ENCODE measurements at regions not wholly inside any gene's neighbourhood (a gene's known extent, or its start where the extent isn't known, plus 50 kb on each side); places are given as distances from the start of the nearest gene placed in this dataset.

DNA sequence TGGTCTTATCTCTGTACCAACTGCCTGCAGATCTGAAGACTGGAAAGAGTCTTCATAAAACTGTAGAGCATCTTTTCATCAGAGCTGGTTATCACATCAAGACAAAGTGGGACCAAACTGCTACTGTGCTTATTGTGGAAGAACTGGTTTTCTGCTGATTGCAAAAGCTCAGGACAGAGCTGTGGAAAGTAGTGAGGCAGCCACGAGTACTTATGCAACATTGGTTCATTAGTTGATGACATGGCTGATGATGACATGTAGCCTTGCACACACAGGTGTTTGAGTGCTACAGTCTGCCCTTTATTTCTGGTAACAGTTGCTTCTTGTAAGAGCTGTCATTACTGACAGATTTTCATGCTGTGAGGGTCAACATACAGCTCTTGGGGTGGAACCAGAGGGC lies 185.4 kb upstream of the GUCY1A2 start:
- Histone ChIP-seq H3K4me3 (no peak overlapping the region), H3K4me1 (no peaks in the 10 kb centered on the region), H3K27ac (no peak overlapping the region), H3K27me3 (no peaks in the 10 kb centered on the region), H3K36me3 (no peaks in the 10 kb centered on the region), H3K9me3 (no peaks in the 10 kb centered on the region)
- no peak for TF ChIP-seq POLR2A (IDR thresholded peaks at IDR 0.05)
- no peak for TF ChIP-seq CTCF (IDR thresholded peaks at IDR 0.05)
- DNase-seq, result no peak
- intact Hi-C loops (cut with DNase I; ENCODE audit: low total_unique reads), result no loop called here

GRCh38 chr11:107202241-107202640 lies 184.0 kb upstream of the GUCY1A2 start:
- Histone ChIP-seq H3K4me1 (no peaks in the 10 kb centered on the region), H3K4me3 (no peak overlapping the region), H3K27me3 (no peaks in the 10 kb centered on the region), H3K27ac (no peak overlapping the region), H3K36me3 (no peaks in the 10 kb centered on the region), H3K9me3 (no peaks in the 10 kb centered on the region)
- TF ChIP-seq POLR2A (IDR thresholded peaks at IDR 0.05) (no peak), CTCF (IDR thresholded peaks at IDR 0.05) (no peak)
- intact Hi-C loops (cut with DNase I; ENCODE audit: low total_unique reads), result no loop called here
- DNase-seq, result no peak

DNA sequence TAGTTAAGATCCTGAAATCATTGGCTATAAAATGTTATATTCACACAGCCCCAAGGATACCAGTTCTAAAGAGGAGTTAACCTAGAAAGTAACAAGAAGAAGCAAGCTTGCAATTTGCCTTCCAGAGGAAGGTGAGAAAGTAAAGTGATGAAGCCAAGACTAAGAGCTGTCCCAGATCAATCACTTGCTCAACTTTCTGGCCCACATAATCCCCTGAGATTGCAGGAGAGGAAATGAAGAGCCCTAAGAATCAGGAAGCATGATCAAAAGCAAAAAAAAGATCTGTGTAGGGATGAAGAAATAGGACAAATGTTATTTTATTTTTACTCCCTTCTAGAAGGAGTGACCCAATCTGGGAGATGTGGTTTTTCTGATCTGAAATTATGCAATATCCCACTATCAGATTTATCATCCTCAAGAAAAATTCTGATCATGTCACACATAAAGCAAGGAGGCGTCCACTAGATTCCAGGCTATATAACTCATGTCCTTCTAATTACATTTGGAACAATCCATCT lies 180.3 kb upstream of the GUCY1A2 start:
- intact Hi-C loops (cut with DNase I; ENCODE audit: low total_unique reads), result no loop called here
- H3K36me3 ChIP-seq, result no peaks in the 10 kb centered on the region
- peaks cover 0 to under 1% of the 10 kb centered on the region in 2 donors for H3K9me3 ChIP-seq
- no peaks in the 10 kb centered on the region for H3K27me3 ChIP-seq
- no peak for TF ChIP-seq CTCF (IDR thresholded peaks at IDR 0.05)
- no peak for TF ChIP-seq POLR2A (IDR thresholded peaks at IDR 0.05)
- no peak for DNase-seq
- H3K4me3 ChIP-seq, result no peak overlapping the region
- no peaks in the 10 kb centered on the region for H3K4me1 ChIP-seq
- no peak overlapping the region for H3K27ac ChIP-seq

DNA sequence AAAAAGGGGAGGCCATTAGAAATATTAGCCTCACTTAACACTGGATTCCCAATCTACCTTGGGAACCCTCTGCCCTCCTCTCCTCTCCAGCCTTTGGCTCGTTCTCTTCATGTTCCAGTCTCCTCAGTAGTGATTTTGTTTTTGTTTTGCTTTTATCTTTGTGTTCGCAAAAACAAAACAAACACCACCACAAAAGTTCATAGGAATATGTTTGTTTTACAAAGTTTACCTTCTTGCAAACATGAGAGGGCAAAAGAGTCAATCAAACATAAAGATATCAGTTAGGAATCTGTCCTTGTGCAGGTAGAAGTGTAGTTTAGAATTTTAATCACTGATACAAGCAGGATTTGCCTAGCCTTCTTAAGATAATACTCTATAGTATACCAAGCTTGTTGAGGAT lies 179.7 kb upstream of the GUCY1A2 start:
- no peak for DNase-seq
- intact Hi-C loops (cut with DNase I; ENCODE audit: low total_unique reads), result no loop called here
- Histone ChIP-seq H3K27ac (no peak overlapping the region), H3K9me3 (peaks cover 0 to 6% of the 10 kb centered on the region in 2 donors), H3K4me3 (no peak overlapping the region), H3K27me3 (no peaks in the 10 kb centered on the region), H3K4me1 (no peaks in the 10 kb centered on the region), H3K36me3 (no peaks in the 10 kb centered on the region)
- no peak for TF ChIP-seq POLR2A (IDR thresholded peaks at IDR 0.05)
- TF ChIP-seq CTCF (IDR thresholded peaks at IDR 0.05), result no peak

DNA sequence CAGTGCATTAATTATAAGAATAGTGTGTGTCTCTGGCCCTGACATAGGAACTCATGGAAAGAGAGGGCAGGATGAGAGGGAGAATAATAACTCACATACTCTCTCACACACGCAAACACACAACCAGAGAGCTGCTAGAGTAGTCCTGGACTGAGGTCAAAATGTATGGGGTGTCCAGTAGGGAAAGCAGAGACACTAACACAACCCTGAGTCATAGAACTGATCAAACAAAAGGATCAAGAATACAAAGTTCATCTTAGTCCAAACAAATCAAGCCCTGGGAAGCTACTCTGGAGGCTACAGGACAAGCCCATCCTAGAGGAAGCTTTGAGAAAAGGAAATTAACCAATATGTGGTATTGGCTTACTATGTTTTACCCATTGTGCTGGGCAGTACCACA lies 178.5 kb upstream of the GUCY1A2 start:
- no peaks in the 10 kb centered on the region for H3K27me3 ChIP-seq
- TF ChIP-seq POLR2A (IDR thresholded peaks at IDR 0.05) (no peak), CTCF (IDR thresholded peaks at IDR 0.05) (no peak)

More for the DNA sequence above, 178.5 kb upstream of the GUCY1A2 start:
- no peaks in the 10 kb centered on the region for H3K36me3 ChIP-seq
- no peak overlapping the region for H3K27ac ChIP-seq
- no peaks in the 10 kb centered on the region for H3K4me1 ChIP-seq
- intact Hi-C loops (cut with DNase I; ENCODE audit: low total_unique reads), result no loop called here
- DNase-seq, result no peak
- H3K4me3 ChIP-seq, result no peak overlapping the region
- peaks cover 0 to 10% of the 10 kb centered on the region in 2 donors for H3K9me3 ChIP-seq

Measured in uterus (tissue), 3 donors.